22Rv1 (cell line): ENCODE measurements at regions not wholly inside any gene's neighbourhood (a gene's known extent, or its start where the extent isn't known, plus 50 kb on each side); places are given as distances from the start of the nearest gene placed in this dataset.

Experiments used
- CTCF ChIP-seq: fragments of 450-650 bp; IDR thresholded peaks from 2 replicates; pipeline ENCODE4 v1.5.1; 2017; ENCODE audit warnings: mild to moderate bottlenecking
- ZFX ChIP-seq: fragments of 450-650 bp; IDR thresholded peaks from 2 replicates; pipeline ENCODE4 v1.6.1; 2017; ENCODE audit warnings: antibody characterized with exemption, borderline replicate concordance

GRCh38 chr9:126127591-126127990 is 199.0 kb upstream of the MVB12B start:
- TF ChIP-seq CTCF (no peak), ZFX (no peak)
